Hematopoietic multipotent progenitor cell treated with erythropoietin and hydrocortisone succinate and interleukin-3 and kit ligand, for 17 days (in vitro differentiated cells): ENCODE measurements at regions not wholly inside any gene's neighbourhood (a gene's known extent, or its start where the extent isn't known, plus 50 kb on each side); places are given as distances from the start of the nearest gene placed in this dataset.

Source experiments
- DNase-seq: peaks from one replicate; pipeline ENCODE4 v3.0.0-alpha.2; 2015; ENCODE audit warnings: low spot score

- DNase-seq, result peak; percentile 68
Observed at GRCh38 chr9:14428781-14429230, 114.9 kb upstream of the NFIB start.

DNA sequence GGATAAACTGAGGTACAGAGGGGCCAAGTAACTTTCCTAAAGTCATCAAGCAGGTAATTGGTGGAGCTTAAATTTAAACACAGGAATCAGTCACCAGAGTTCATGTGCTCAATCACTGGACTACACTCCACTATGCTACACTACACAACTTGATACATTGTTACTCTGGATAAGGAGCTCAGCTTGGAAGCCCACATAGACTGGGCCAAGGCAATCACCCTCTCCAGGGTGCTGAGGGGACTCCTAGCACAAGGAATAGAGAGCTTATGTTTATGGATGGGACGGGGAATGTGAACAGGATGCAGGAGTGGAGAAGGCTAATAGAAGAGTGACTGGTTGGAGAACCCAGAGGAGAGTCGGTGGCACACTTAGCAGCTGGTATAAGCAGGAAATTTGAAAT, 113.5 kb upstream of the NFIB start:
- no peak for DNase-seq

GRCh38 chr9:14424983-14425382, 111.0 kb upstream of the NFIB start:
- DNase-seq, result no peak

GRCh38 chr9:14424289-14424688, 110.3 kb upstream of the NFIB start:
- no peak for DNase-seq

- DNase-seq, result no peak
Observed at GRCh38 chr9:14423815-14424261, 109.9 kb upstream of the NFIB start.

GRCh38 chr9:14421291-14421690, 107.3 kb upstream of the NFIB start:
- DNase-seq, result no peak

- no peak for DNase-seq
Observed at GRCh38 chr9:14418941-14419937, 105.3 kb upstream of the NFIB start.

- DNase-seq, result no peak
Observed at GRCh38 chr9:14418301-14418940, 104.5 kb upstream of the NFIB start.

GRCh38 chr9:14417237-14417636, 103.3 kb upstream of the NFIB start:
- DNase-seq, result no peak

DNA sequence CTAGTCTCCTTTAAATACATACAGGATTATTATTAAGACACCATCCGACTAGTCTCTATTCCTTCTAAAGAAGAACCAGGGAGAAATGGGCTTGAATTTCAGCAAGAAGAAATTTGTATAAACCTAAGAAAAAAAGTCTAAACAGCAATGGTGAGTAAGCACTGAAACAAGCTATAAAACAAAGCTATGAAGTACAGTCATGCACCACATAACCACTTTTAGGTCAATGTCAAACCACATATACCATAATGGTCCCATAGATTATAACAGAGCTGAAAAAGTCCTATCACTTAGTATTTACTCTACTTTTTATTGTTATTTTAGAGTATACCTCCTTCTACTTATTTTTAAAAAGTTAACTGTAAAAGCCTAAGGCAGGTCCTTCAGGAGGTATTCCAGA, 102.0 kb upstream of the NFIB start:
- DNase-seq, result no peak

DNA sequence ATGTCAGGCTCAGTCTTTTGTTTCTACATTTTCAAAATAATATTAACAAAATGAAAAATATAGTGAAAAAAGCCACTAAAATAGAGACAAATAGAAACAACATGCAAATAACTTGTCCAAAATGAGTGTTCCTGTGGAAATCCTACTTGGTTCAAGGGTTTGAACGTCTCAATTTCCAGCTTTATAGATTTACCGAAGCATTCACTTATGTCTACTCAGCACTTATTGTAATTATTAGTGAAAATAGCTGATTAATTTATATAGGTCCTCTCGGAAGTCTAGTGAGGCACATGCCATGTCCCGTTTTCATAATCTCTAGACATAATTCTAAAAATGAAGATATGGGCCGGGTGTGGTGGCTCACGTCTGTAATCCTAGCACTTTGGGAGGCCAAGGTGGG, 99.9 kb upstream of the NFIB start:
- no peak for DNase-seq

DNA sequence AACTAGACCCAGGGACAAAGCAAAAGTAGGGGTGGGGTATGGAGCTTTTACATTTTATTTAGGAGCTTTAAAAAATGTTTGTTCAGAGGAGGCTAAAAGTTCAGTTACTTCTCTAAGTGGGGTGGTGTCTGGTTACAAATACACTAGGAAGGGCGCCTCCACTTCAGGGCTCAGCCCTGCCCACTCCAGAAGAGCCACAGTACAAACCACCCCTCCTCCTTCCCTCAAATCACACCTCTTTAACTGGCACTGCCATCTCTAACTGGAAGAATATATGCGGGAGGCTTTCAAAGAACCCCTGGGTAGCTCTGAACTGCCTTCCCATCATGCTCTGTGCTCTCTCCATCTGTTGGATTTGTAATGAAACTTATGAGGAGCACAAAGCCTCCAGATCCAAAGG, 98.8 kb upstream of the NFIB start:
- DNase-seq, result no peak

DNA sequence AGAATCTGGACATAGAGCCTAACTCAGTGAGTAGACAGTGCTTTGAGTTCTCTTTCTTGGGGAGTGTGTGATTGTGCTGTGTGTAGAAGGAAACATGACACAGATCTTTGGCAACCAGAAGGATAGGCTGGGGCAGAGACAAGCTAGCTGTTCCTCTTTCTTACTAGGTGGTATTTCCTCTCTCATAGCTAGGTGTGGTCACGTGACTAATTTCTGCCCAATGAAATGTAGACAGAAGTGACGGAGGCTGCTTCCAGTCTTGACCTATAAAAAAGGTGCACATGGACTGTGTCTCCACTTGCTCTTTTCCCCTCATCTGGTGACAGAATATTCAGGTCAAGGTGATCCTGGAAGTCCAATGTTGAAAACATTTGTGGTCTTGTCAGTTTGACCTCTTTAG, 92.5 kb upstream of the NFIB start:
- no peak for DNase-seq

DNA sequence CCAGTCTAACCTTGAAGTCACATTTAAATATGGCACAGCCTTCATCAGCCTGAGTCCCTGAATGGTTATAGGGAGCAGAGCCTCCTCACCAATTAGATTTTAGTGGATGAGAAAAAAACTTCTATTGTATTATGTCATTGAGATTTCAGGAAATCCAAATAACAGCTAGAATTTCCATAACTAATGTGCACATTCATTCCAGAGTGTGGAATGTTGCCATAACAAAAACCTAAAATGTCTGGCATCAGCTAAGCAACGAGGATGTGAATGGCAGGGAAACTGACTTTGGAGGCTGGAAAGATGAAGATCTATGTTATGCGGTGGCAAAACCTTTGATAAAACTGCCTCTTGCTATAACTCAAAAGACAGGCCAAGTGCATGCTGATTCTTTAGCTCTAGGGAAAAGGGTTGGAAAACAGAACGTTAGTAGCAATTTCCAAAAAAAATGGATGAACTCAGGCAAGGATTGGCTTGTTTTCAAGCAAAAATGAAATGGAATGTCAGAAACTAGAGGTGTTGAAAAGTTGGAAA, 91.3 kb upstream of the NFIB start:
- no peak for DNase-seq

DNA sequence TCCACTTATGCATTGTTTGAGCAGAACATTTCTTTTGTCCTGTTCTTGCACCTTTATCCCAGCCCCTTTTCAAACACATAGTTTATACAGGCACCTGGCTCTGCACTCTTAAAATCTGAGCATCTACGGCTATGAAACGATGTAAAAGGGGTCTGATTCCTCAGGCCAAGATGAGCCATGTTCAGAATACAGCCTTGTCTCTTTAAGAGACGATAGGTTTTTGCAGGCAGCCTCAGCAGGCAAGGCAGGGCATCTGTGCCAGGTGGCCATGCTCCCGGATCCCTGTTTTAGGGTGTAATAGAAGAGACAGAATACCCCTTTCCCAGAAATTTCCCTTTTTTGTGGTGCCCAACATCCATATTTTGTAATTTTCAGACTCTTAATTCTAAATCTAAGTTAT, 89.1 kb upstream of the NFIB start:
- no peak for DNase-seq

GRCh38 chr9:14402583-14402982, 88.6 kb upstream of the NFIB start:
- no peak for DNase-seq

GRCh38 chr9:14401911-14402310, 88.0 kb upstream of the NFIB start:
- DNase-seq, result no peak

DNA sequence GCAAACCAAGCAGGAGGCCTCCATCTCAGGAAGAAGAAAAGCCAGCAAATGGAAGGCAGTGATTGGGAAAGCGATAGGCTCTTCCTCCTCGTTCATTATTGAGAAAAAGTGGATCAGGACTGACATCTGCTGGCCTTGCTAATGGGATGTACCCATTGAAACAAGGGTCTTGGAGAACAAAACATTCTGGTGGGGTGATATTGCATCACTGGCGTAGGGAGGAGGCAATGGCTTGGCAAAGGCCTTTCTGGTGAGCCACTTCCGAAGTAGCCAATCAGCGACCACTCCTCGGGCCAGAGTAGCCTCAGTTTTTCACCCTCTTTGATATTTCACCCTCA, 86.7 kb upstream of the NFIB start:
- DNase-seq, result peak; percentile 50

GRCh38 chr9:14399756-14400657, 86.1 kb upstream of the NFIB start:
- peak; percentile 15 for DNase-seq

DNA sequence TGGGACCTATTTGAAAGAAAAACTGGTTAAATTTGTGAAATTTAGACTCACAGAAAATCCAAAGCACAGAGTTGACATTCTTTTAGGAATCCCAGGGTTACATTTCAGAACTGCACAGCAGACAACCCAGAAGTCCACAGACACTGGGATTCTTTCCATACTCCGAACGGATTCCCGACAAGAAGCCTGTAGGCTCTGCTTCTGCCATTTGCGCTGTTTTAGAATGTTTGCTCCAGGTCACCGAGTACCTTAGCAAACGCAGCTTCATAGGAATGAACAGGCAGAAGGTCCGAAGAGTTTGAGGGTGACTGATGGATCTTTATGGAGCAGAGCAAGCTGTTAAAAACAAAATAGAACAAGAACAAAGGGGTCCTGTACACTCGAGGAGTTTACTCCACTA, 84.5 kb upstream of the NFIB start:
- no peak for DNase-seq

DNA sequence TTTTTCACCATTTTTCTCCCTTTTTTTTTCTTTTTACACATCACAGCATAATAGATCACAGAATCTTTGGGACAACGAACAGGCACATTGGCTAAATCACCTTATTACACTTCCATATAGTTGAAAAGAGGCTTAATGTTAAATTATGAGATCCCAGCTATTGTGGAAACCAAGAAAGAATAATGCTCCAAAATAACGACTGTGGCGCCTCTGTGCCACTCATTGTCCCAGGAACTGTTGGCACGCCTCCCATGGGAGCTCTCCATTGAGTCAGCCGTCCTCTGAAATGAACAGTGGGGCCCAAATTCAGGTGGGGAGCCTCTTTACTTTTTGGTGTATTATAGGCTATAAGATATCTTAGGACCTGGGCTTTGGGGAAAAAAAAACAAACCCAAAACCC, 82.2 kb upstream of the NFIB start:
- DNase-seq, result no peak
